ENCODE measurements at regions not wholly inside any gene's neighbourhood (a gene's known extent, or its start where the extent isn't known, plus 50 kb on each side); places are given as distances from the start of the nearest gene placed in this dataset.
"Not testable (repeated sequence)": the region's sequence is repeated elsewhere in the genome, so short reads cannot be mapped to it uniquely, and the experiment has no call there.

DNA sequence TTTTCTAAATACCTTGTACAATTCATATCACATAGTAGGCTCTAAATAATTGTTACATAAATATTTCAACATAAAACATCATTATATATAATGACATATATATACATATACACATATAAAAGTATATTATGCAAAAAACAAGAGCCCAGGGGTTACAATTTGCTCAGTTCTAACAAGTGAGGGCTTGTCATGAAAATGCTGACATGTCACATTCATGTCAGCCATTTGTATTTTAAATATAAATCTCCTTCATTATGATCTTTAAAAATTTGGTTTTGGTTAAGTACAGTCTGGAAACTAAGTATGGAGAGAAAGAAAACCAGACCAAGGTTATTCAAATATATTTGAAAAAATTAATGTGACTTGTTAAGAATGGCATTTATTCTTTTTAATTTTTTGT, 2745.4 kb downstream of the PCDH7 start:
- DNase-seq = no peak

DNA sequence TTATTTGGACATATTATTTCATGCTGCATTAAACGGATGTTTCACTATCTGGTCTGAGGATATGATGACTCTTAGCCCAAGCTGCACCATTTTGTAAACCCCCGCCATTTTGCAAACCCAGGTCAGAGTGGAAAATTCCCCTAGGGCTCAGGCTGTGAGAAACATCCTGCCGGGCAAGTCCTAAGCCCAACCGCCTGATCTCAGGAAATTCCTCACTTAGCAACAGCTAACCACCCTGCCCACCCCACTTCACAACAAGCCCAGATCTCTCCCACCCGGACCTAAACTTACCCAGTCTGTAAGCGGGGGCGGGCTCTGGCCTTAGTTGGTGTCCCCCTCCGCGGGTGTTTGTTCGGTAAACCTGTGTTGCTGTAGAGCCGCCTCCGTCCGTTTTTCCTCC, 2747.1 kb downstream of the PCDH7 start:
- DNase-seq = no peak

DNA sequence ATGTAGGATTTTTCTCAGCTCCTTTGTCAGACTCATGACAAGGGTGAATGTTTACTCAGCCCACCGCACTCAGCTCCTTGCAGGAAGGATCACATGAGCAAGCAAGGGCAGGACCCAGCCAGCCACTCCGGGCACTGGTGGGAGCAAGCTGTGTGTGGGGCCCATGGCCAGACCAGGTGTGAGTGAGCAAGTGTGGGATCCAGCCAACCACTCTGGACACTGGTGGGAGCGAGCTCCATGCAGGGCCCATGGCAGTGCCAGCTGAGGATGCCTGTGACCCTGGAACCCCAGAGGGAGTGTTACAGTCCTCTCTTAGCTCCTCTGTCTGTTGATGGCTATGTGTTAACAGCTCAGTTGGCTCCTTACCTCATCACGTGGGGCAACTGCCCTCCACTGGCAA, 2750.6 kb downstream of the PCDH7 start:
- DNase-seq = no peak

DNA sequence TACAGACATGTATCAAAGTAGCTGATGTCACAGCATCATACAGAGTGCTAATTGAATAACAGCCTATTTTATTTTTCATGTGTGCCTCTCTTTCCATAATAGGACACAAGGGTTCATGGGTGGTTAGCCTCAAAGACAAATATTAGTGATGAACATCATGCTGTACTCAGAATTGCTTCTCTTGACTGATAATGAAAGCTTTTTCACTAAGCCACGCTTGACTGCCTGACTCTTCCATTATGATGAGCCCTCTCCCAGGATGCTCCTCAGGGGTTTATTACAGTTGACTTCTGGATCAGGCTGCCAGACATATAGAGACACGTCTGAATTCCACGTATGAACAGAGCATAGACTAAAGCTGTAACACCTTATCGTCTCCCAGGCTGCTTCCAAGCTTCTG, 2757.5 kb downstream of the PCDH7 start:
- no peak for DNase-seq

DNA sequence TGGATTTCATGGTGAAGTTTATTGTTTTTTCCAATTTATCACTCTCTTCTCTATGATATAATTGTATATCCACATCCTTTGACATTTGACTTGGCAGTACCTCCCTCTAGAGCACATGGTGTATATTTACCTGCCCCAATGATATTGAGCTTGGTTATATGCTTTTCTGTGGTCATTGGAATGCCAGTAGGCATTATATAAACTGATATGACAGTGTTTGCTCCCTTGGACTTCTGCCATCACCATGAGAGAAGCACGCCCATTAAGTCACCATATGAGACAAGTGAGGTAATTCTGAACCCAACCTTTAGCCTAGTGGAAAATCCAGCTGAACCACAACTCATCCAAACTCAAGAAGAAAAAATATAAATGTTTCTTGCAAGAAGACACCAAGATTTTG, 2761.5 kb downstream of the ARAP2 start:
- no peak for DNase-seq

DNA sequence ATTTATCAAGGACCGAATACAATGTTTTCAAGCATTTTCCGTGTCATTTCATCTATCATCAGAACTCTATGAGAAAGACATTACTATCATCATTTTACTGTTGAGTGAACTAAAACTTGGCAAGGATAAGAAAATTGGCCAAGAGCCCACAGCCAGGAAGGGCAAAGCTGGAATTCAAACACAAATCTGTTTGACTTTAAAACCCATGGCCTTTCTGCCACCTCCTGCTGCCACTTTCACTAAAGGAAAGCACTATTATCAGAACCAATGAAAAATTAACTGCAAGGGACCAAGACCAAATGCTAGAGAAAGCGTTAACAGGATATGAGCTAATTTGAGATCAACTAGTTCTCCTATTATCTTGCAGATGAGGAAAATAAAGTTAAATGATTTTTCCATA, 2759.2 kb downstream of the ARAP2 start:
- DNase-seq = no peak

DNA sequence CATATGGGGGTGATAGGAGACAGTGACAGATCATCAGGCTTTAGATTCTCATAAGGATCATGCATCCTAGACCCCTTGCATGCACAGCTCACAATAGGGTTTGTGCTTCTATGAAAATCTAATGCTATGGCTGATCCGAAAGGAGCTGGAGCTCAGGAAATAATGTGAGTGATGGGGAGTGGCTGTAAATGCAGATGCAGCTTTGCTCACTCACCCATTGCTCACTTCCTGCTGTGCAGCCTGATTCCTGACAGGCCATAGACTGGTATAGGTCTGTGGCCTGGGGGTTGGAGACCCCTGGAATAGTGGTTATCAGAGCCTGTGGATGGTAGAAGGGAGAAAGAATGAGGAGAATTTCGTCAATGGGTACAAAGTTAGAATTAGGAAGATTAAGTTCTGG, 2751.1 kb downstream of the ARAP2 start:
- DNase-seq = no peak

DNA sequence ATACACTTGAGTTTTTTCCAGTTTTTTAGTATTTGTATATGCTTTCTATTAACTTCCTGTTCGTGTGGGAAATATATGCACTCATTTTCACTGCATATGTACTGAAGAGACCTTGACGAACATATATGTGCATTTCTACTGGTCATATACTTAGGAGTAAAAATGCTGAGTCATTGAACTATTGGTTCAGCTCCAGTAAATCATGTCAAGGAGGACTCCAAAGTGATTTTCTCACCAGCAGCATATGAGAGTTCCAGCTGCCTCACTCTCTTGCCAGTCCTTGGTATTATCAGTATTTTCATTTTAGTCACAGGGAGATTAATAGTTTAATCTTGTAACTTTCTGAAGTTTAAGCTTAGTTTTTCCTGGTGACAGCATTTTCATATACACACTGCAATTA, 2750.2 kb downstream of the ARAP2 start:
- no peak for DNase-seq

DNA sequence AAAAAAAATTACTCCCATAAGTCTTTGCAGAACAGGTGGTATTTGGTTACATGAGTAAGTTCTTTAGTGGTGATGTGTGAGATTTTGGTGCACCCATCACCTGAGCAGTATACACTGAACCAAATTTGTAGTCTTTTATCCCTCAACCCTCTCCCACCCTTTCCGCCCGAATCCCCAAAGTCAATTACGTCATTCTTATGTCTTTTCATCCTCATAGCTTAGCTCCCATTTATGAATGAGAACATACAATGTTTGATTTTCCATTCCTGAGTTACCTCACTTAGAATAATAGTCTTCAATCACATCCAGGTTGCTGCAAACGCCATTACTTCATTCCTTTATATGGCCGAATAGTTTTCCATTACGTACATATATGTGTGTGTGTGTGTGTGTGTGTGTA, 2742.7 kb downstream of the ARAP2 start:
- DNase-seq = not testable (repeated sequence)

DNA sequence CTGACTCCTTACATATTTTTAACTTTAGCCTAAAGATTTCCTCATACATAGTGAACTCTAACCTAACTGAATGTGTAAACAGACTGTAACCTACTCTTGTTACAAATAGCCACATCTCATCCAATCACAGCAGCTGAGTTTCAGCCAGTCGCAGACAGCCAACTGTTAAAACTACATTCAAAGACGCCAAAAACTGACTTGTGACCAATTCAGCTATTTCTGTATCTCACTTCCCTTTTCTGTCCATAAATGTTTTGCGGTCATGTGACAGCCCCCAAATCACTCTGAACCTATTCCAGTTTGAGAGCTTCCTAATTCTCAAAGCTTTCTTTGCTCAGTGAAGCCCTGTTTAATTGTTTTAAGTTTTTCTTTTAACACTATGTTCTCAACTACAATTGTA, 2731.9 kb downstream of the ARAP2 start:
- no peak for DNase-seq

DNA sequence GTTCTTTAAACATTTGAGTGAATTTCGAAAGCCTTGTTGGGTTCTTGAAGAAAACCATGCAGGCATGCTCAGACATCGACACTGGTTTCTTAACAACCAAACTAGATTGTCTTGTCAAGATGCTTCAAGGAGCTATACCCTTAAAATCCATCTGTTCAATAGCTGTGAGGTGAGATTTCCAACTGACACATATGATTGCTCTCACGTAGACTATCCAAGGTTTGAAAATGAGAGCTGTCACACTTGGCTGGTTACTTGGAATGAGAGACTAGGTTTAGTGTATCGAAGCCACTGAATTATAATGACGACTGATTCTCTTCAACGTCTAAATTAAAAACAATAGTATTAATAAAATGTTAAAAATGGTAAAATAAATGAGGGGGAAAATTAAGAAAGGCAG, 2725.5 kb downstream of the ARAP2 start:
- no peak for DNase-seq

DNA sequence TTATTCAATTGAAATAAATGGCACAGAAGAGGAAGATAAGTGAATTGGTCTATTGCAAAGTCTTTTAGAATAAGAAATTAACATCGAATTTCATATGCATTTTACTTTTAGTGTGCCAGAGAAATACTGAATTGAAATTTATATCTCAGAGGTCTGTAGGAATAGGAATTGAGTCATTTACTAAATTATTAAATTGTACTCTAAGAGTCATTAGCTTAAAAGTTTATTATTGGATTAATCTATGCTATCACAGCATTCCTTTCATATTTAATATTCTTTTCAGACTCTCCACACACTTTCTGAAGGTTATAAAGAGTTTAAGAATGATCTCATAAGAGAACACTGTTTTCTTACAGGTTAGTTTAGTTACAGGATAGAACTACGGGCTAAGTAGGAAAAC, 2711.5 kb downstream of the ARAP2 start:
- no peak for DNase-seq

DNA sequence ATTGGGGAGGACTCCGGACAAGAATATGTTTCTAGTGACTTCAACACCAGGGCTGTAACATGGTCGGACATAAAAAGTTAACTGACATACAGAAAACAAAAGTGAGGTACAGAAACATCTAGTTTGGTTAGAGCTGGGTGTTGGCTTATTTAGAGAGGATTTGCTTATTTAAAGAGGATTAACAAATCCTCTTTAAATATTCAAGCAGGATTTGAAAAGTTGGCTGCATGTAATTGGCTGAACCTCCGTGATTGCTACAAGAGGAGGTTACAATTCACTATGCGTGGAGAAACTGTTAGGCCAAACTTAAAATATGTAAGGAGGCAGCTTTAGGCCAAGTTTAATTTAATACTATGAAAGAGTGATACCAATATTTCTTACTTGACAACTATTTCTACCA, 2707.4 kb downstream of the ARAP2 start:
- no peak for DNase-seq

DNA sequence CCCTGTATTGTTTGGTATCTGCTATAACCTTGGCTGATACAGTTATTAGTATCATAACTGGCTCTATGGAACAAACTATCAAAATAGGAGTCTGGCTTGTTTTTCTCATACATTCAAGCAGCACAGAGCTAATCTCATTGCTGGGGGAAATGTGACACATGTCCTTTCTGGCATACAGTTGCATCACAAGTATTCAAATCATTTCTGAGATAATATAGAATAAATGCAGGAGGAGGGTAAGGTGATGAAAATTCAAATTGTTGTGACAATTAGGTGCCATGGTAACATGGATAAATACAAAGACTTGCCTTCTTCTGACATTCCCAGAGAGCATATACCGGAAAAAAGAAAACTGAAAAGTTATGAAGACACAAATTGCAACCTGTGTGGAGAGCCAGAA, 2706.8 kb downstream of the ARAP2 start:
- DNase-seq = no peak

DNA sequence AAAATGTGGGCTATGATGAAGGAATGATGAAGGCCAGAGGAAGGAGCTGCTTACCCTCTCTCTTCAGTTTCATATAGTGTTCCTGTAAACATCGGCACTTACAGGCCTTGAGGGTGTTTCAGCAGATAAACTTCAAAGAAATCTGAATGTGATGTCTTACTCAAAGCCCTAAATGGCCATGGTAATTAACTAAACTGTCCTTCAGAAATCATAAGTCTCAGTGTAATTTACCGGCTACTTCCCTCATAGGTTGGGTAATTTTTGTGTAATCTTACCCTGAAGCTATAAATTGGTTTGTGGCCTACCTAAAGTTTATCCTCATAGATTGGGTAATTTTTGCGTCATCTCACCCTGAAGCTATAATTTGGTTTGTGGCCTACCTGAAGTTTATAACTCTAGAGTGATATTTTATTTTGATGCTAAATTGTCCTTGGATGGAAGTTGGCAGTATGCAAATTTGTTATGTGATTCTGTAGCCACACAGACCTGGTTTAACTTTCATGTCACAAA, 2700.3 kb downstream of the ARAP2 start:
- no peak for DNase-seq

DNA sequence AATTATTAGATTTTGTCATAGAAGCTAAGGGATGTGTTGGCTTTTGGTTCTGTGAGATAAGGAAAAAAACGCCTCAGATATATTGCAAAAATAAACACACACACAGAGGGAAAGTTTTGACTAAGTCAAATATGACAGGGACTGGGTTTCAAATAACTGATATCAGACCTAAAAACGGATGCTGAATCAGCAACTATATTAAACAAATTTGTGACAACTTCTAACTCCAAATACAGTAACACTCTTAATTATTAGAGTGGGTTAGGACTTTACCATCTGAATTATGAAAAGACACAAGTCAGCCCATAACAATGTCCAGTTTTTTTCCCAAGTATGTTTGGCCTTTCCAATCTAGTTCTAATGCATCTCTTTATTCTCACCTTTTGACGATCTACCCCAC, 2693.1 kb downstream of the ARAP2 start:
- no peak for DNase-seq

DNA sequence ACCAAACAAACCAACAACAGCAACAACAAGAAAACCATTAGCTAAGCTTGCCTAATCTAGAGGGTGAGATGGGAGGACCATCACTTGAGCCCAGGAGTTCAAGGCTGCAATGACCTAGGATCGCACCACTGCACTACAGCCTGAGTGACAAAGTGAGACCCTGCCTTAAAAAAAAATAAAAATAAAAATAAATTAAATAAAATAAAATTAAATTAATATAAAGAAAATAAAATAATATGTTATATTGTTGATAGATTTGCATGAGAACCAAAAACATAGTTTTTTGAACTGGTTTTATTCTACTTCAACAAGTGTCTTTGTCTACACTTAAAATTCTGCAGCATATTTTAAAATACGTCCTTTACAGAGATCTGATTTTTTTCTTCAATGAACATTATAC, 2683.1 kb downstream of the ARAP2 start:
- no peak for DNase-seq

DNA sequence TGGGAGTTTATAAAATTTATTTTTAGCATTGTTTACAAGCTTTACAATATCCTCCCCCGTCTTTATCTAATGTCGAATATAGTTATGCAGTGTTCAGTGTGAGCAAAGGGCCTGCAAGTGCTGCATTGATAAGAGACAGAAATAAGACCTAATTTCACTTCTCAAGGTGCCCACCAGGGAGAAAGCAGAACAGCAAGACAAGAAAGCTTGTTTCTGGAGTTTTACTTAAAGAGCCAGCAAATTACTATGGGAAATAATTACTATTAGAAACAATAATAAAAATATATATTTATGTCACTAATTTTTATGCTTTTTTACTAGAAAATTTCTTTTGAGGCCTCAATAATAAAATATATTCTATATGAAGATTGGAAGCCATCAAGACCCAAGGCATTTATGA, 2677.7 kb downstream of the ARAP2 start:
- DNase-seq = no peak

DNA sequence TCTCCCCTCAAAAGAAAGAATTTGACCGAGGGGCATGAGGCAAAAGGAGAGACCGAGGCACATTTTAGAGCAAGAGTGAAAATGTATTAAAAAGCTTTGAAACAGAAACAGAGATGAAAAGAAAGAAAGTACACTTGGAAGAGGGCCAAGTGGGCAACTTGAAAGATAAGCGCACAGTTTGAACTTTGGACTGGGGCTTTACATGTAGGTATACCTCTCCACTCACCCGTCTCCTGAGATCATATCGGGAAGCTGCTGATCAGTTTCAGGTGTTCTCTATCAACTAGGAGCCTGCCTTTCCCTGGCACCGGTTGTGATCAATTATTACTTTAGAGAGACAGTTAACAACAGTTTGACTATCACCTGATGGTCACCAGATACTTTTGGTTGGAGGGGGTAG, 2666.5 kb downstream of the ARAP2 start:
- no peak for DNase-seq

DNA sequence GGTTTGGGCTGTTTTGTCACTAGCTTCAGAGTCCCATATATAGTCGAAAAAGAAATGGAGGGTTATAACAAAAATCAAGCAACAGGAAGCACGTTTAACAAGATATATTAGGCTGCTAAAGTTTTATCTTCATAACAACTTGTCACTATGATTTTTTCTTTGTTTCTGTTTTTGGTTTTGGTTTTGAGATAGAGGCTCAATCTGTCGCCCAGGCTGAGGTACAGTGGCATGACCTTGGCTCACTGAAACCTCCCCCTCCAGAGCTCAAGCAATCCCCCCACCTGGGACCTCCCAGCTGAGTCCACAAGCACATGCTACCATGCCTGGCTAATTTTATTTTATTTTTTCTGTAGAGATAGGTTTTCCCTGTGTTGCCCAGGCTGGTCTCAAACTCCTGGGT, 2664.4 kb downstream of the ARAP2 start:
- DNase-seq = no peak

DNA sequence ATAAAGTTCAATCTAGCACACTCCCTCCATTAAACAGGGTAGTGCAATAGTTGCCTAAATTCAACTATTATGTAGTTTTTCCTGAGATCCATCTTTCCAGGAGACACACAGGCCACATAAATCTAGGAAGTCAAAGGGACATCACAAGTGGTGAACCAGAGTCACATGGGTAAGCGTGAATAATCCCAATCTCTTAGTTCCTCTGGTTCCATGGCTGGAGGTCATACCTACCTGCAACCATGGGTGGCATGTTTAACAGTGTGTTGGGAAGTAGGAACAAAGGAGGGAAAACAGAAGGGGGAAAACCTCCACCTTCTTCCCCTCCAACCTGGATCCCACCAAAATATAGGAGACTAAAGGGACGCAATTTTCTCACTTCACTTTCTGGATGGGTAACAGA, 2651.6 kb downstream of the ARAP2 start:
- no peak for DNase-seq

DNA sequence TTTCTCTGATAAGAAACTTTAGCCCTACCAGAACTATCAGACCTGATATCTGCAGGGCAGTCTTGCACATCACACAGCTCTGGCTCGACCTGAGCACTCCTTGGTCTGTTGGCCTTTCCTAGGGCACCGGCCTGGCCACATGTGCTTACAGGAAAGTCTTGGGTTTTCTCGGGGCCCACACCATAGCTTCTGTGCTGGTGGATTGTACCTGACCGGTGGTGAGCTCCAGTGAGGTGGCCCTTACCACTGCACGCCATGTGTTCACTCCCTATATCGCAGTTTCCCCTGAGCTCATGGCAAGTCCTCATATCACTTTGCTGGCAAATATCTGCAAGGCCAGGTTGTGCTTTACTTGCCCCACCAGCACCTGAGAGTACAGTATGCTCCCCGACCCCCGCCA, 2637.4 kb downstream of the ARAP2 start:
- no peak for DNase-seq

DNA sequence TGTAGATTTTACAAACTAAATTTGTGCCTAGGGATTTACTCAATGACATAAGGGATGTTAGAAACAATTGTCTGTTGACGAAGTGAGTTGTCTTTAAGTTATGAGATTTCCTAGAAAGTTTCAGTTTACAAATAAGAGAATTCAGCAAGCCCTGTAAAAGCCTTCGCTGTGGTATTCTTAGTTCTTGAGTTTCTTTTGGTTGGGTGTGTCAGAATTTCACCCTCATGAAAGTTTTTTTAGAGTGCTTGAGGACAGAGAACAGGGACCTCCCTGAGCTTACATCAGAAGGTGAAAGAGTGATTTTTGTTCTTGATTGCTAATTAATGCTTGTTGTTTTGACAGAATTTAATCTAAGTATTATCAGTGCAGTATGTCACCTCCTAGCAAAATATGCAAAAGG, 2628.2 kb downstream of the ARAP2 start:
- DNase-seq = no peak

DNA sequence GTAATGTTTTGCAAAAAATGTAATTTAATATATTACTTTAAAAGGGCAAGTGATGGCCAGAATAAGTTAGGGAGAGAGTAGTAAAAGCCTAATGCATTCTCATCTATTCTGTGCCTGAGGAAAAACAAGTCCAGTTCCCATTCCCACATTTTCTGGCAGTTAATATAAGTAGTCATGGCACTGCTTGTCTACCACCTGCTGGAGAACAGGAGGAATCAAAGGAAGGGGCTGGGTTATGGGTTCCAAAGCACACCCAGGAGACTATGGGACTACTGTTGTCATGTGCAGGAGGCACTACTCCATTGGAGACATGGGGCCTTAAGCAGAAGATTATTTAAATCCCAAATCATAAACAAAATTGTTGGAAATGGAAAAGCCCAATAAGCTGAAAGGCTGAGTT, 2618.6 kb downstream of the ARAP2 start:
- peak; percentile 16 for DNase-seq

DNA sequence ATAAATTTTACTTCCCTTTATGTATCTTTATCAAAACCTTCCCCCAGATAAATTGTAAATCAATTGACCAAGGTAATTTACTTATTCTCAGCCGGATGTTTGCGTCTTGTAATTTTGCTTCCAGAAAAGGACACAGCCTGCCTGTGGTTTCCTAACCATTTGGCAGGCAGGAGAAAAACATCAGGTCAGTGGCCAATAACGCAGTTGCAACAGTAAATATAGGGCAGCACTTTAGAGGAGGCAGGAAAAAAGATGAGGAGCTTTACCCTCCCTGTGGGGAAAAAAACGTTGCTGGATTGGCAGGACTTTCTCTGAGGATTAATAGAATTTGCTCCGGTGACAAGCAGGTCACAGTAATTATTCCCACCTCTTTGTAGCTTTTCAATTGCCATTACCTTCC, 2618.1 kb downstream of the ARAP2 start:
- DNase-seq = no peak

DNA sequence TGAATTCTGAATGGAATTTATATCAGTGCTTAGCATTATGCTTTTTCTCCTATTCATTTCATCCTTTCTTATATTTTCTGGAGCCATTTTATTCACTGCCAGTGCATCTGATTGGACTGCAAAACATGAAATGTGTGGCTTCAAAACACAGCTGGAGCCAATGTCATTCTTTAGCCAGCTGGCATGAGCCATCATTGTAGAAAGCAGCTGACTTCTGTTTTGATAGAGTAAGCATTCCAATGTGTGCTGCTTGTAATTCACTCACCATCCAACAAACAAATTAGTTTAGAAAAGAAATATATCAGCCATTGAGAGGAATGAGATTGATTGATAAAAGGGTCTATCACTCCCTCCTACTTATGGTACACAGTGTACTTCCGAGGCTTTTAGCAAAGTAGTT, 2616.0 kb downstream of the ARAP2 start:
- no peak for DNase-seq

Measured in COR-L47 (cell line).